WTC11 (cell line): ENCODE measurements at regions not wholly inside any gene's neighbourhood (a gene's known extent, or its start where the extent isn't known, plus 50 kb on each side); places are given as distances from the start of the nearest gene placed in this dataset.

Experiments
- CREM ChIP-seq: sonication (generic); formaldehyde crosslinking; IDR thresholded peaks from 2 replicates; pipeline ENCODE4 v1.8.1; 2022; ENCODE audit warnings: mild to moderate bottlenecking, missing genetic modification reagents, moderate library complexity
- ETV6 ChIP-seq: sonication (generic); formaldehyde crosslinking; IDR thresholded peaks from 2 replicates; pipeline ENCODE4 v1.8.1; 2022; ENCODE audit warnings: mild to moderate bottlenecking, missing genetic modification reagents
- NR1H2 ChIP-seq: sonication (generic); formaldehyde crosslinking; IDR thresholded peaks from 2 replicates; pipeline ENCODE4 v1.9.0; 2021; ENCODE audit warnings: mild to moderate bottlenecking, moderate library complexity, missing genetic modification reagents
- SMAD3 ChIP-seq: sonication (generic); formaldehyde crosslinking; IDR thresholded peaks from 2 replicates; pipeline ENCODE4 v1.8.0; 2022; ENCODE audit warnings: missing genetic modification reagents, mild to moderate bottlenecking, borderline replicate concordance
- TP53 ChIP-seq: sonication (generic); formaldehyde crosslinking; IDR thresholded peaks from 2 replicates; pipeline ENCODE4 v1.8.1; 2023; ENCODE audit warnings: mild to moderate bottlenecking, missing genetic modification reagents
- ZNF396 ChIP-seq: fragments of 250-450 bp; sonication (Bioruptor Pico); IDR thresholded peaks from 2 replicates; pipeline ENCODE4 v1.8.0; 2021; ENCODE audit warnings: mild to moderate bottlenecking, moderate library complexity, borderline replicate concordance
- TF ChIP-seq, protein P1 (sequence below): fragments of 200-600 bp; IDR thresholded peaks from 2 replicates; pipeline ENCODE4 v1.8.0; 2022; ENCODE audit warnings: antibody characterized with exemption
- TF ChIP-seq, protein P2 (sequence below): sonication (generic); formaldehyde crosslinking; IDR thresholded peaks from 2 replicates; pipeline ENCODE4 v1.8.0; 2022; ENCODE audit warnings: mild to moderate bottlenecking, missing genetic modification reagents

DNA sequence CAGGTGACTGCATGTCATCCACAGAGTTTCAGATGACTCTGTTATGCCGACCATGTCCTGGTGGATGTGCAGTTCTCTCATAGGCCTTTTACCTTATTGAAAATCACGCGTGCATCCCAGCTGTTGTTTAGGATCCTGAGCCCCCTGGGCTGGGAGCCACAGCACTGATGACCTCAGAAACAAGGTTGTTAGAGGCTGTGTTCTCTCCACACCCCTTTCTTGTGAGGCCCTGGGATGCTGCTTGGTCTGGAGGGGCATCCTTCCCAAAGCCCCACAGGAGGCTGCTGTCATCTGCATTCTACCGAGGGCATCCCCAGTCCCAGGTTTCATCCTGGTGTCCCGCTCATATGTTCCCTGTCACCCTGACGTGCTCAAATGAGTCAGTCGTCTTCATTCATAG, 76.5 kb upstream of the IRX4 start:
- TF ChIP-seq, protein P1, sequence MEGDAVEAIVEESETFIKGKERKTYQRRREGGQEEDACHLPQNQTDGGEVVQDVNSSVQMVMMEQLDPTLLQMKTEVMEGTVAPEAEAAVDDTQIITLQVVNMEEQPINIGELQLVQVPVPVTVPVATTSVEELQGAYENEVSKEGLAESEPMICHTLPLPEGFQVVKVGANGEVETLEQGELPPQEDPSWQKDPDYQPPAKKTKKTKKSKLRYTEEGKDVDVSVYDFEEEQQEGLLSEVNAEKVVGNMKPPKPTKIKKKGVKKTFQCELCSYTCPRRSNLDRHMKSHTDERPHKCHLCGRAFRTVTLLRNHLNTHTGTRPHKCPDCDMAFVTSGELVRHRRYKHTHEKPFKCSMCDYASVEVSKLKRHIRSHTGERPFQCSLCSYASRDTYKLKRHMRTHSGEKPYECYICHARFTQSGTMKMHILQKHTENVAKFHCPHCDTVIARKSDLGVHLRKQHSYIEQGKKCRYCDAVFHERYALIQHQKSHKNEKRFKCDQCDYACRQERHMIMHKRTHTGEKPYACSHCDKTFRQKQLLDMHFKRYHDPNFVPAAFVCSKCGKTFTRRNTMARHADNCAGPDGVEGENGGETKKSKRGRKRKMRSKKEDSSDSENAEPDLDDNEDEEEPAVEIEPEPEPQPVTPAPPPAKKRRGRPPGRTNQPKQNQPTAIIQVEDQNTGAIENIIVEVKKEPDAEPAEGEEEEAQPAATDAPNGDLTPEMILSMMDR = no peak
- TF ChIP-seq NR1H2 (CRISPR knock-in tag) (no peak), TP53 (CRISPR knock-in tag) (no peak), ZNF396 (CRISPR knock-in tag) (no peak), SMAD3 (CRISPR knock-in tag) (no peak), ETV6 (CRISPR knock-in tag) (no peak), CREM (CRISPR knock-in tag) (no peak)
- TF ChIP-seq, protein P2, sequence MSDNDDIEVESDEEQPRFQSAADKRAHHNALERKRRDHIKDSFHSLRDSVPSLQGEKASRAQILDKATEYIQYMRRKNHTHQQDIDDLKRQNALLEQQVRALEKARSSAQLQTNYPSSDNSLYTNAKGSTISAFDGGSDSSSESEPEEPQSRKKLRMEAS = no peak
